ENCODE measurements at regions not wholly inside any gene's neighbourhood (a gene's known extent, or its start where the extent isn't known, plus 50 kb on each side); places are given as distances from the start of the nearest gene placed in this dataset.

DNA sequence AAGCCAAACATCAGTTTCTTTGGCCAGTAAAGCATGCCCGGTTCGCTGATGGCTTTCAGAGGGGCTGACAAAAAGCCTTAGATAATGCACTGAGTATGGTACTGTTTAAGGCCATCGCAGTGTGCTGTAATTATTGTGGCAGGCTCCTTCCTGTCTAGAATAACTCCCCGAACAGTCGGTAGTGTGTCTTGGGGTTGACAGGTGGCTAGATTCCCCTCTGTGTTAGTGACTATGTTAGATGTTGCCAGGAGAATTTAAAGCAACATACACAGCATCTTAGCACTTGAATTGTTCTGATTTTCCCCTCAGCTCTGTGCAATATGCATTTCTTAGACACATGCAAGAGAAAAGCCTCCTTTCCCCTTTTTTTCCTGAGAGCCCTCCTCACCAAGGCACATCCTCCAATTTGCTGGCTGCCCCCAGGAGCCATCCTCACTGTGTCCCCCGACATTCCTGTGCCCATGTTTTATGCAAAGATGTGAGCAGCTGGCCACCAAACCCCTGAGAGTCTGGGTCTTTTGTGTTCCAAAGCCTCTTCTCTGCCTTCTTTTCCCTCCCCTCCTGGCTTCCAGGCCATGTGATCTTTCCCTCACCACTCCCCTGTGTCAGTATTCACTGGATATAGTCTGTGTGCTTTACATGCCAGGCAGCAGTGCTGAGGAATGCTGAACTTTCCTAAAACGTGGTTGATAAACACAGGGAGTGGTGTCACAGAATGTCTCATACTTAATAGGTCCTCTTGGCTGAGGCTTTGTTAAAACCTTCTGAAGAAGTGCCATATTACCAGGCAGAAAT lies 331.5 kb downstream of the HRH4 start:
- TF ChIP-seq, protein P1, sequence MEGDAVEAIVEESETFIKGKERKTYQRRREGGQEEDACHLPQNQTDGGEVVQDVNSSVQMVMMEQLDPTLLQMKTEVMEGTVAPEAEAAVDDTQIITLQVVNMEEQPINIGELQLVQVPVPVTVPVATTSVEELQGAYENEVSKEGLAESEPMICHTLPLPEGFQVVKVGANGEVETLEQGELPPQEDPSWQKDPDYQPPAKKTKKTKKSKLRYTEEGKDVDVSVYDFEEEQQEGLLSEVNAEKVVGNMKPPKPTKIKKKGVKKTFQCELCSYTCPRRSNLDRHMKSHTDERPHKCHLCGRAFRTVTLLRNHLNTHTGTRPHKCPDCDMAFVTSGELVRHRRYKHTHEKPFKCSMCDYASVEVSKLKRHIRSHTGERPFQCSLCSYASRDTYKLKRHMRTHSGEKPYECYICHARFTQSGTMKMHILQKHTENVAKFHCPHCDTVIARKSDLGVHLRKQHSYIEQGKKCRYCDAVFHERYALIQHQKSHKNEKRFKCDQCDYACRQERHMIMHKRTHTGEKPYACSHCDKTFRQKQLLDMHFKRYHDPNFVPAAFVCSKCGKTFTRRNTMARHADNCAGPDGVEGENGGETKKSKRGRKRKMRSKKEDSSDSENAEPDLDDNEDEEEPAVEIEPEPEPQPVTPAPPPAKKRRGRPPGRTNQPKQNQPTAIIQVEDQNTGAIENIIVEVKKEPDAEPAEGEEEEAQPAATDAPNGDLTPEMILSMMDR (IDR thresholded peaks at IDR 0.05), result no peak
- TF ChIP-seq POLR2A (IDR thresholded peaks at IDR 0.05), result no peak

Data from adrenal gland (tissue), 5 donors.